ENCODE measurements at regions not wholly inside any gene's neighbourhood (a gene's known extent, or its start where the extent isn't known, plus 50 kb on each side); places are given as distances from the start of the nearest gene placed in this dataset.

GRCh38 chr3:21055015-21055414 is 696.0 kb downstream of the ZNF385D start:
- Histone ChIP-seq H2AFZ (ENCODE audit: low read length) (no peak overlapping the region), H3K27me3 (replicated peaks; ENCODE audit: insufficient read depth, low read length) (no peaks in the 10 kb centered on the region), H3K27ac (ENCODE audit: low read length) (no peak overlapping the region), H3K79me2 (ENCODE audit: low read length) (no peaks in the 10 kb centered on the region), H3K9me3 (replicated peaks; ENCODE audit: insufficient read depth, low read length) (no peaks in the 10 kb centered on the region), H3K9me2 (replicated peaks; ENCODE audit: insufficient read depth, low read length) (no peaks in the 10 kb centered on the region), H3K4me2 (ENCODE audit: low read depth, low read length) (no peak overlapping the region), H3F3A (ENCODE audit: insufficient read depth, low read length) (no peaks in the 10 kb centered on the region), H3K4me3 (ENCODE audit: low read length) (no peak overlapping the region), H3K36me3 (replicated peaks; ENCODE audit: insufficient read depth, low read length) (no peaks in the 10 kb centered on the region), H3K4me1 (ENCODE audit: low read length) (no peaks in the 10 kb centered on the region), H4K20me1 (ENCODE audit: insufficient read depth, low read length) (no peaks in the 10 kb centered on the region), H3K9ac (ENCODE audit: low read length) (no peak overlapping the region)
- TF ChIP-seq EZH2phosphoT487 (IDR thresholded peaks at IDR 0.05; ENCODE audit: low read length) (no peak), CTCF (IDR thresholded peaks at IDR 0.05; ENCODE audit: low read length) (no peak), EZH2 (optimal IDR thresholded peaks at IDR 0.05; ENCODE audit: low read depth, low read length) (no peak)
- no peak for DNase-seq

- no peak for DNase-seq
- Histone ChIP-seq H2AFZ (ENCODE audit: low read length) (no peak overlapping the region), H3K36me3 (replicated peaks; ENCODE audit: insufficient read depth, low read length) (no peaks in the 10 kb centered on the region), H3K27me3 (replicated peaks; ENCODE audit: insufficient read depth, low read length) (no peaks in the 10 kb centered on the region), H3K4me3 (ENCODE audit: low read length) (no peak overlapping the region), H3K9me2 (replicated peaks; ENCODE audit: insufficient read depth, low read length) (no peaks in the 10 kb centered on the region), H3K4me2 (ENCODE audit: low read depth, low read length) (no peak overlapping the region), H4K20me1 (ENCODE audit: insufficient read depth, low read length) (no peaks in the 10 kb centered on the region), H3K4me1 (ENCODE audit: low read length) (no peaks in the 10 kb centered on the region), H3K9ac (ENCODE audit: low read length) (no peak overlapping the region), H3F3A (ENCODE audit: insufficient read depth, low read length) (no peaks in the 10 kb centered on the region), H3K27ac (ENCODE audit: low read length) (no peak overlapping the region), H3K79me2 (ENCODE audit: low read length) (no peaks in the 10 kb centered on the region), H3K9me3 (replicated peaks; ENCODE audit: insufficient read depth, low read length) (no peaks in the 10 kb centered on the region)
- no peak for TF ChIP-seq CTCF (IDR thresholded peaks at IDR 0.05; ENCODE audit: low read length)
- no peak for TF ChIP-seq EZH2phosphoT487 (IDR thresholded peaks at IDR 0.05; ENCODE audit: low read length)
- no peak for TF ChIP-seq EZH2 (optimal IDR thresholded peaks at IDR 0.05; ENCODE audit: low read depth, low read length)
Observed at GRCh38 chr3:21054064-21054463, 696.9 kb downstream of the ZNF385D start.

- H3K9ac ChIP-seq (ENCODE audit: low read length), result no peak overlapping the region
- H3K9me2 ChIP-seq (replicated peaks; ENCODE audit: insufficient read depth, low read length), result no peaks in the 10 kb centered on the region
- H4K20me1 ChIP-seq (ENCODE audit: insufficient read depth, low read length), result no peaks in the 10 kb centered on the region
- no peaks in the 10 kb centered on the region for H3K4me1 ChIP-seq (ENCODE audit: low read length)
- H3K9me3 ChIP-seq (replicated peaks; ENCODE audit: insufficient read depth, low read length), result no peaks in the 10 kb centered on the region
- H3K36me3 ChIP-seq (replicated peaks; ENCODE audit: insufficient read depth, low read length), result no peaks in the 10 kb centered on the region
- H3K79me2 ChIP-seq (ENCODE audit: low read length), result no peaks in the 10 kb centered on the region
- no peak overlapping the region for H3K27ac ChIP-seq (ENCODE audit: low read length)
- no peak overlapping the region for H3K4me2 ChIP-seq (ENCODE audit: low read depth, low read length)
- no peak overlapping the region for H3K4me3 ChIP-seq (ENCODE audit: low read length)
- H3K27me3 ChIP-seq (replicated peaks; ENCODE audit: insufficient read depth, low read length), result no peaks in the 10 kb centered on the region
- H3F3A ChIP-seq (ENCODE audit: insufficient read depth, low read length), result no peaks in the 10 kb centered on the region
- H2AFZ ChIP-seq (ENCODE audit: low read length), result no peak overlapping the region
- TF ChIP-seq CTCF (IDR thresholded peaks at IDR 0.05; ENCODE audit: low read length) (no peak), EZH2 (optimal IDR thresholded peaks at IDR 0.05; ENCODE audit: low read depth, low read length) (no peak), EZH2phosphoT487 (IDR thresholded peaks at IDR 0.05; ENCODE audit: low read length) (no peak)
- DNase-seq, result no peak
Observed at GRCh38 chr3:21049334-21050062, 701.5 kb downstream of the ZNF385D start.
